ENCODE measurements at regions not wholly inside any gene's neighbourhood (a gene's known extent, or its start where the extent isn't known, plus 50 kb on each side); places are given as distances from the start of the nearest gene placed in this dataset.
"Not testable (repeated sequence)": the region's sequence is repeated elsewhere in the genome, so short reads cannot be mapped to it uniquely, and the experiment has no call there.

- DNase-seq, result no peak
These were observed 191.9 kb downstream of the C7orf25 start for GRCh38 chr7:42720012-42720411.

GRCh38 chr7:42718466-42718865, 193.4 kb downstream of the C7orf25 start:
- DNase-seq, result not testable (repeated sequence)

GRCh38 chr7:42714356-42714755, 197.5 kb downstream of the C7orf25 start:
- DNase-seq, result no peak

DNA sequence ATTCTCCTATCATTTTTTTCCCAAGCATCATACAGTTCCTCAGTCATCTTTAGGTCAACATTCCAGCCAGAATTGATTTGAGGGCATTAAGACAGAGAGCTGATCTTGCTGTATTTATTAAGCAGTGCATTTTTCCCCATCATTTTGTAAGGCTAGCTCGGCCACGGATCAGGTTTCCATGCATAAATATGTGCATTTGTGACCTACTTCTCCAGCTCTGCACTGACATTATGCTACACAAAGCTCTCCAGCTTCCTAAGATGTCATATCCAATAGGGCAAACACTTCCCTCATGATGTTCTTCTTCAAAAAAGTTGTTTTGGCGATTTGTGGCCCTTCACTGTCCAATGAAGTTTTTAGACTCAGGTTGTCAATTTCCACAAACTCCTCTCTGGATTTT, 202.6 kb downstream of the C7orf25 start:
- no peak for DNase-seq

DNA sequence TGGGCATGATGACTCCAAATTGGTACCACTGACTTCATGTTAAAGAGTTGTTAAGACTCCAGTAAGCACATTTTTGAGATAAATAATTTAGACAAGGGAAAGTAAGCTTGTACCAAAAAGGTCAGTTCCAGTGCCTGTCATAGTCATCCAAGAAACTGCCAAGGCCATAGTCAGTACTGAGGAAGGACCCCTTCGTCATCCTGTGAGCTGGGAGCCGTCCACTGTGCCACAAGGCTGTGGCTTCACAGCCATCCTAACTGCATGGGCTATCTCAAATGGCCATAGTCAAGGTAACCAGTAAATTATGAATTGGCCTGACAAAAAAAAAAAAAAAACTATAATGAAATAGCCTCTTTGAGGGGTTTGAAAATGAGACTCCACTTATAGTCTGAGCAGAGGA, 207.2 kb downstream of the C7orf25 start:
- no peak for DNase-seq

- no peak for DNase-seq
These were observed 209.2 kb downstream of the C7orf25 start for GRCh38 chr7:42702647-42703046.

DNA sequence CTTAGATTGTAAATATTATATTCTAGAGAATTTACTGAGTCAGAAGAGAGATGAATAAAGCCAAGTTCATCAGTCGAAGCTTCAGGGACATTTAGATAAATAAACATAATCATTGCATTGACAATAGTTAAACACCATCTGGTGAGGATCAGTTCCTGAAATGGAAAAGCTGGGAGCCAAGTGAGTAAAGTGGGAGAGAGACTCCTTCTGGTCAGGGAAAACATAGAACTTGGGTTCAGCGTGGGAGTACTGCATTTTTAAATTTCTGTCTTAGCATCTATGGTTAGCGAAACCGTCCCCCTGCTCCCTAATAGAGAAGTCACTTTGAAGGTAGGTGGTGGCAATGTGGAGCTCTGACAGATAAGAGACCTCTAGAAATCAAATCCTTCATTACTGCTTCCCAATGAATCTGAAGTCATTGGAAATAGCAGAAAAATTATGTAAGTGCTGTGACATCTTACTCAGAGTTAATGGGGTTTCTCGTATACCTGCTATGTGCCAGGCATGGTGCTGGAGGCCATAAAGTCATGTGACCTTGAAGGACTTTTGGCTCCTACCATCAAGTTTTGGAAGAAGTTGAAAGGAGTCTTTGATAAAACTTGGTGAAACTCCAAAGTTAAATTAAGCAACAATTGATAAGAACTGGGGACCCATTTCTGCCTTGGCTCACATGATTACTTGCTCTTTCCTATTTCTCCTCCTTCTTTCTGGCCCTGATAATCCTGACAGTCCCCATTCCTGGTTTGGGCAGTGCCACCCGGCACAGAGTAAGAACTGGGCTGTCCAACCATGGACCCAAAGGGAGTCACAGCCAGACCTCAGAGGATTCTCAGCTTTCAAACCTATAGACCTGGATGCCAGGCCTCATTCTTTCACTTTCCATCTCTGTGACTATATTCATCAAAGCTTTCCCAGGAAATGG, 211.2 kb downstream of the C7orf25 start:
- DNase-seq, result peak in 1 of 2 experiments; percentile 1

DNA sequence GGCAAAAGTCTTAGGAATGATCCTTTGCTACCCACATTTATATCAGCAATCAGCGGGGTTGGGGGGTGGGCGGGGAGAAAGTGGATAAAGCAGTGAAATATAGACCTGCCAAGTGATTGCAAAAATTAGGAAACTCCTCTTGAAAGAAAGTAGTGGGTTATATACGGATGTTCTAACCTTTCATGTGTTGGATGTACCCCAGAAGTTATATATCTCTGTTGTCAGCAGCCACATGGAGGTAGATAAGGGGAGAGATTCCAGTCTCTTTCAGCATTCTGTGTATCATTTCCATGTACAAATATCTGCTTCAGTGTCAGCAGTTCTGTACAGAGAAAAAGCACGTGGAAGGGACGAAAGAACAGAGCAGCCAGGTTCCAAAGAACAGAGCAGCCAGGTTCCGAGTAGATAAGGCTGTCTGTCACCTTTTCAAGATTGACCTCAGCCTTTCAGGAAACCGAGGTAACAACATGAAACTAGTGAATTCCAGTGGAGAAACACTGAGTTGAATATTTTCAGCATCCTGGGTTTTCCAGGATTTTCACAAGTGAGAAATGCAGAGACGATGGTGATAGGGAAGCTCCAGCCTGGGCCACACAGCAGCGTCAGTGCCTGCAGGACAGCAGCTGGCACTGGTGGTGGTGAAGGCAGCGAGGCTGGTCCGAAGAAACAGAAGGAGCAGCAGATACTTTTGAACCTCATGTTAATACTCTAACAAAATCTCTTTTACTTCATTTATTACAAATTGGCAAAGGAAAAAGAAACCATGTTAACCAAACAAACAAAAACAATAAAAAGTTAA, 212.3 kb downstream of the C7orf25 start:
- no peak for DNase-seq

DNA sequence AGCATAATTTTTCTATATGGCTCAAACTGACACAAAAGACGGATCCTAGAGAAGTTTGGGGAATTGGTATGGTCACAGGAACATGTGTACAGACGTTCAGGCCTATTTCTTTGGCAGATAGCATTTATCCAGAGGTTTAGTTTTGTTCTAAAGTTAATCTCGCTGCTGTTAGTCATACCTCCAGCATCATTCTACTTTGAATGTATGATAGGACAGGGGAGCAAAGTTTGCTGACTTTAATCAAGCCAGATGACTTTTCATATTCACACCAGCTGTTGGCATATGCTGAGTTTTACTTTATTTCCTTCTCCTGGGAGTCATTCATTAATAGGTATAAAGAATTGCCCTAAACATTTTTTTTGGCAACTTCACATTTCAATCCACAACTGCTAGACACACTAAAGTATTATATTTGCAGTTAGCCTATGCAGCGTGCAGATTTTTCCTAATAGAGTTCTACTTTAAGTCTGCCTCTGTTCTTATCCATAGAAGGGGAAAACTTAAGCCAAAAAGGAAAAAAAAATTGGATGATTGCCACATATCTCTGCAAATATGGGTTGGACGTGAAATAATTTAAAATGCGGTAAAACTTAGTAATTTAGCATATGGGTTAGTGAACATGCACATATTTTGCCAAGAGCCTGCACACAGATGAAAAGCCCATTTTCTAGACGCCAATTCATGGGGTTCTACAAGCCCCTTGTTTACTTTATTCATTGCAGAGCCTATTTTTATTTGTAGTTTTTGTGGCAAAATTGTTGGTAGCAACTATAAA, 213.1 kb downstream of the C7orf25 start:
- DNase-seq, result no peak

DNA sequence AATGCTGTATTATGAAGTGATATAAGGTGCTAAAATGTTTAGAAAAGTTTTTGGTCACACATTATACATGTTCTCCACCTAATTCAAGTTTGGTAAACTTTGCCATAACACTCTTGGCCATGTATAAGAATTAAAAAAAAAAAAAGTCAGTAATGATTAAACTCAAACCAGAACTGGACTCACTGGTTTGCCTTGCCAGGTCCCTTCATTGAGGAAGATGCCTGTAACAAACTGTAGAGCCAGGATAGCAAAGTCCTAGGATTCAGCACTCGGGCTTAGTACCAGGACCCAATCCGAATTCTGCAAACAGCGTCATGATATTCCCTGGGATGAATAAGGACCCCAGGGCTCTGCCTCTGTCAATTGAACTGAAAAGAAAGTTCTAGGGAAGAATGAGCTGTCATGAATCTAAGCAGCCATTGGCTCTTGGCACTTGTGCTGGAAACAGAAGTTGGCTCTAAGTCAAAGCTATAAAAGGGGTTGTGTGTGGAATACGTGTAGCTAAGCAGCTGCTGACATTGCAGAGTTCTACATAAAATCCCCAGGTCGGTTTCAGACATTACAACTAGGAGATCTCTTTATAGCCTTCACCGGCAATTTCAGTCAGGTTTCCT, 216.9 kb downstream of the C7orf25 start:
- DNase-seq, result no peak

GRCh38 chr7:42693722-42694121, 218.1 kb downstream of the C7orf25 start:
- no peak for DNase-seq

DNA sequence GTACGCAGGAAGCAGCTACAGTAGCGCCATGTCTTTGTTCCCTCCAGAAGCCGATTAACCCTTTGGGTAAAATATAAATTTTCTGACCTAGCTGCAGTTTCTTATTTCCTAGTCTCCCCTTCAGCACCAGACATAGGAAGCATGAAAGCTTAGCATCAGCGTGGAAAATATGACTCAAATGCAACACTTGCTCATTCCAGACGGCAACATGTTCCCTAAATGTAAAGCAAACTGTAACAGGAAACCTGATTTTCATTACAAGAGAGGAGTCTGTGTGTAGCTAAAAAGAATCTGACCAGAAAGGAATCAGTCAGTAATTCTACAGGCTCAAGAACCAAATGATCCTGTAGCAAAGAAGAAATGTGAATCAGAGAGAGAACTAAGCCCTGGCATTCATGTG, 219.2 kb downstream of the C7orf25 start:
- DNase-seq, result no peak

- DNase-seq, result peak in 1 of 2 experiments; percentile 39
These were observed 220.9 kb downstream of the C7orf25 start for GRCh38 chr7:42690794-42691639.

DNA sequence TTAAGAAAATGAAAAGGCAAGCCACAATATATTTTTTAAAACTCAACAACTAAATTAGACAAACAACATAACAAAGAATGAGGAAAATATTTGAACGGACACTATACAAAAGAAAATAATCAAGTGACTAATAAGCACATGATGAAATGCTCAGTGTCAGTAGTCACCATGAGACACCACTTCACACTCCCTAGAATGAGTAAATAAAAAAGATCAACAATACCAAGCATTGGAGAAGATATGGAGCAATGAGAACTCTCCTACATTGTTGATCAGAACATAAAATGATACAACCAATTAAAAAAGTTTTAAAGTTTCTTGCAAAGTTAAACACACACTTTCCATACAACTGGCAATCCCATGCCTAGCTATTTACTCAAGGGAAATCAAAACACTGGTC, 222.2 kb downstream of the C7orf25 start:
- no peak for DNase-seq

DNA sequence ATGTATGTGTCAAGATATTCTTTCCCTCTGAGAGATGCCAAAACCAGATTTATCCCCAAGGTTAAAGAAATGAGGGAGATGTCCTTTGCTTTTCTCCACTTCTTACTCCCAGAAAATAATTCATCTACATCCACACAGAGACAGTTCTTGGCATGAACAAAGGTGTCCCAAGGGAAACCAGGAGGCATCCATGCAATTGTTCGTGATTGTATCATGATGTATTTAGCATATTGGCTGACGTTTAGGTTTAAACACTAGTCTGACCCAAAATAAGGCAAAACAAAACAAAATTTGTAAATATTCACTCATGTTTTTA, 223.9 kb downstream of the C7orf25 start:
- DNase-seq, result no peak

DNA sequence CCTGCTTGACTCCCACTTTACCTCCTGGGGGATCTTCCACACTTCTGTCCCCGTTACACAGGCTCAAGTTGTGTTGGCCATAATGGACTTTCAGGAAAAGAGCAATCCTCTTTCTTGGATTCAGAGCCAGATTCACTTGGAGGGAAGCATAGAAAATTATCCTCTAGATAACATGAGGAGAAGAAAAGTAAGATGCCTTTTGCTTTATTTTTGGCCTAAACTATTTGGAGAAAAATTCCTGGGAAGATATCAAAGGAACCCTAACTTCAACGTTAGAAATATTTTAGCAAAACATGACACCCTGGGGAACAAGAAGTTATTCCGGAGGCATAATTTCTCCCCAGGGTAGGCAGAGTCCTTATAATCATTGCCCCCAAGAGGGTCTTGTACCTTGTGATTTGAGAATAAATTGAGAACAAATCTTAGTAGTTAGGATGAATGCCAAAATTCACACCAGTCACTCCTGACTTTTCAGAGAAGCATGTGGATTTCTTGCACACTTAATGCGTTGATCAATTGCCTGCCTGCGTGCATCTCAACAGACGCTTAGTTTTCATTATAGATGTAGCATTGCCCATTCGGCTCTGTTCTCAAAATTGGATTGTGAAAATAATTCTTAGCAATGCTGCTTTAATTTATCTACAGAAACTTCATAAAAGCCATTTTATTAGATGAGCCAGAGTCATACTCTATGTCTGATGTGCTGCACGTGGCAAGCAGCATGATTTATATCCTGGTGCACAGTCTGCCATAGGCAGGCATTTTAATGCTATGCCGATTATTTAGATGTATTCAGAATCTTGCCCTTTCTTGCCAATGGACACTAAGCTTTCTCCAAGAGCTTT, 224.4 kb downstream of the C7orf25 start:
- no peak for DNase-seq

- DNase-seq, result no peak
These were observed 225.2 kb downstream of the C7orf25 start for GRCh38 chr7:42686594-42687156.

DNA sequence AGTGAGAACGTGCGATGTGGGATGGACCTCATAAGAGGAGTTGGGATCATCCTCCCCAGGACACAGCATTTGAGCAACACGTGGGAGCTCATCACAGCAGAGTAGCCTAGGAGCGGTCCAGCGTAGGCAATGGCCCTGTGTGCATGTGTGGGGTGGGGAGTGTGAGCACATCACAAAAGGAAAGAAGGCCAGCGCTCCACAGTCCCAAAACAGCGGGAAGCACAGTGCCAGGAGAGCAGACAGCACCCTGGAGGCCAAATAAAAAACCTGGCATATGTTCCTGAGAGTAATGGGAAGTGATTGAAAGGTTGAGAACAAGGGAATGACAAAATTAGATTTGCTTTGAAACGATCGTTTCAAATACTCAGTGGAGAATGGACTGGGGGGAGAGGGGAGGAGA, 226.0 kb downstream of the C7orf25 start:
- no peak for DNase-seq

DNA sequence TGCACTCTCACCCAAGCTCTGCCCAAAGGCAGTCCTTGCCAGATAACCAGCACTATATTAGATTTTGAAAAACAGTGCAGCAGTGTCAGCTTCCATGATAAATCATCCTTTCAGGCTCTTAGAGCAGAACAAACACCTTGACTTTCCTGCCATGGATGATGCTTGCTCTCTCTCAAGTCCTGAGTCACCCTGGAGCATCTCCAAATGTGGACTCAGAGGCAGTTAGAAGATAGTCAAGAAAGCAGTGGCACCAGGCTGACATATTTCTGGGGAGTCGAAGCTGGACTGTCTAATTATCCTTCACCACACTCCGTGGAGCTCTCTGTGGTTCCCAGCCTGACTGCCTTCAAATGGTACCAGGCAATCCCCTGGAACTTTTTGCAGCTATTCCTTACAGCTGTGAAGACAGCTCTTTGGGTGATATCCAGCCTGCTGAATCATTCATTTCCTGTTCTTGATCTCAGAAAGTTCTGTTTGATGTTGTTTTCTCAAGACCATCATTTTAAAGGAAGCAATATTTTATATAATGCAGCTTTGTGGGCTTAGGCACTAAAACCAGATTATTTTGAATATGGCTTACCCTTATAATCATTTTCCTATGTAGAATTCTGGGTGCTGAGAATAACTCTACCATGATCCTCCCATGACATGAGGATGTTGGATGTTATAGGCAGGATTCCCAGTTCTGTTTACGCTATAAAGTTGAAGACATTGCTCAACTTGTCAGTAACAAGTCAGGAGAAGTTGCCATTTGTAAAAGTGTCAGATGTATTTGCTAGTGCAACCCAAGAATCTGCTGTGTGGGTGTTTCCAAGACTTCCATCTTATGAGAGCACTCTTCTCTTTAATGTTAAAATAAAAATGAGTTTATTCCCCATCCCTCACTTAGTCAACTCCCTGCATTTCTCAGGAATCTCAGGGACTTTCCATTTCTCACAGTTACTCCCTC, 233.8 kb downstream of the C7orf25 start:
- DNase-seq, result peak in 1 of 2 experiments; percentile 49
